OCI-LY7 (cell line): ENCODE measurements at regions not wholly inside any gene's neighbourhood (a gene's known extent, or its start where the extent isn't known, plus 50 kb on each side); places are given as distances from the start of the nearest gene placed in this dataset.

ENCODE experiments used
- CTCF ChIP-seq: fragments of 200-600 bp; sonication (generic); conservative IDR thresholded peaks from 2 replicates; pipeline ENCODE4 v1.5.1; 2014; ENCODE audit warnings: mild to moderate bottlenecking, antibody characterized with exemption, low read length, moderate library complexity, mixed read lengths
- EZH2phosphoT487 ChIP-seq: fragments of 200-600 bp; sonication (generic); IDR thresholded peaks from 2 replicates; pipeline ENCODE4 v1.6.1; 2018; ENCODE audit warnings: low read depth, borderline replicate concordance, mild to moderate bottlenecking, mixed run types, antibody characterized with exemption, low read length, moderate library complexity, mixed read lengths

- TF ChIP-seq CTCF, result no peak
- TF ChIP-seq EZH2phosphoT487, result no peak
Observed at GRCh38 chr3:65230261-65231139, 542.7 kb upstream of the ADAMTS9 start.
